ENCODE measurements at regions not wholly inside any gene's neighbourhood (a gene's known extent, or its start where the extent isn't known, plus 50 kb on each side); places are given as distances from the start of the nearest gene placed in this dataset.

GRCh38 chr6:33931799-33932198 lies 128.0 kb upstream of the MLN start:
- no peaks in the 10 kb centered on the region for H3K9me3 ChIP-seq (ENCODE audit: control insufficient read depth, low read depth, low read length)
- H3K56ac ChIP-seq (ENCODE audit: insufficient read length, low read depth, low read length): no peak overlapping the region
- H3K4me2 ChIP-seq (ENCODE audit: insufficient read depth, insufficient read length, low read length): no peak overlapping the region
- H2BK5ac ChIP-seq (ENCODE audit: insufficient read length, low read length): no peak overlapping the region
- H3K27ac ChIP-seq (ENCODE audit: insufficient read length, low read depth, low read length): no peak overlapping the region
- H3K79me1 ChIP-seq (ENCODE audit: insufficient read depth, low read depth, low read length, poor library complexity, severe bottlenecking): no peaks in the 10 kb centered on the region
- H2AFZ ChIP-seq (ENCODE audit: low read length): no peak overlapping the region
- Mint-ChIP-seq H3K9me3 (peaks cover 7% of the 10 kb centered on the region in 2 experiments), H3K27me3 (ENCODE audit: low read depth) (peaks cover 33% of the 10 kb centered on the region), H3K4me1 (peaks cover 29 to 36% of the 10 kb centered on the region in 2 experiments), H3K36me3 (ENCODE audit: insufficient read depth in 1 of 3, low read depth in 3 of 3) (peaks cover 0 to 7% (median 3%) of the 10 kb centered on the region in 3 experiments; a peak in 6 of 7 replicates), H3K4me3 (no peak overlapping the region), H3K27ac (no peak overlapping the region)
- no peaks in the 10 kb centered on the region for H3K27me3 ChIP-seq (ENCODE audit: insufficient read depth, low read length)
- no peak overlapping the region for H4K8ac ChIP-seq (replicated peaks; ENCODE audit: insufficient read length, low read depth, low read length)
- no peaks in the 10 kb centered on the region for H4K20me1 ChIP-seq (ENCODE audit: control insufficient read depth, insufficient read depth, insufficient read length)
- H3K18ac ChIP-seq (ENCODE audit: insufficient read length, low read depth, low read length): no peak overlapping the region
- H4K91ac ChIP-seq (ENCODE audit: insufficient read length, low read depth, low read length): no peak overlapping the region
- H3K79me2 ChIP-seq (ENCODE audit: insufficient read depth, low read length): no peaks in the 10 kb centered on the region
- H2BK12ac ChIP-seq (ENCODE audit: insufficient read length, low read depth, low read length): no peak overlapping the region
- WGBS (ENCODE audit: extremely low coverage, insufficient read length, low lambda C conversion rate): no CpG with 5 or more reads among the region's 3 CpGs
- no peak overlapping the region for H3K4ac ChIP-seq (ENCODE audit: low read depth, low read length)
- H3K14ac ChIP-seq (ENCODE audit: insufficient read depth, low read length): no peak overlapping the region
- no peak overlapping the region for H3K9ac ChIP-seq (ENCODE audit: extremely low read depth, insufficient read length, low read length)
- no peak overlapping the region for H3K23ac ChIP-seq (ENCODE audit: insufficient read length, low read depth, low read length)
- no peak overlapping the region for H2BK20ac ChIP-seq (ENCODE audit: low read depth, low read length, poor library complexity, severe bottlenecking)
- H3K4me1 ChIP-seq (ENCODE audit: insufficient read depth, low read length): no peaks in the 10 kb centered on the region; the same call in 1 of the 2 replicates
- no peak overlapping the region for H2BK120ac ChIP-seq (ENCODE audit: low read depth, low read length, poor library complexity, severe bottlenecking)
- DNase-seq: no peak
- TF ChIP-seq CTCF (conservative IDR thresholded peaks at IDR 0.05): no peak
- no peak overlapping the region for H2AK5ac ChIP-seq (ENCODE audit: insufficient read length, low read length)
- H3K23me2 ChIP-seq (ENCODE audit: insufficient read length, low read depth, low read length, poor library complexity, severe bottlenecking): no peaks in the 10 kb centered on the region
- H2BK15ac ChIP-seq (ENCODE audit: low read depth, low read length): no peak overlapping the region
- no peak overlapping the region for H3T11ph ChIP-seq (ENCODE audit: low read length)
- H4K5ac ChIP-seq (ENCODE audit: insufficient read length, low read depth, low read length): no peak overlapping the region

Measured in H9 (cell line).